ENCODE measurements at regions not wholly inside any gene's neighbourhood (a gene's known extent, or its start where the extent isn't known, plus 50 kb on each side); places are given as distances from the start of the nearest gene placed in this dataset.
"Not testable (repeated sequence)": the region's sequence is repeated elsewhere in the genome, so short reads cannot be mapped to it uniquely, and the experiment has no call there.

- Histone ChIP-seq H3K27ac (ENCODE audit: extremely low read depth, low read depth, low read length) (no peak overlapping the region), H3K4me3 (ENCODE audit: low read depth, low read length) (no peak overlapping the region), H3K36me3 (ENCODE audit: control insufficient read depth in 2 of 2, insufficient read depth in 1 of 2, low read length in 2 of 2) (no peaks in the 10 kb centered on the region), H3K9me3 (ENCODE audit: control insufficient read depth, insufficient read depth, low read depth, low read length) (no peaks in the 10 kb centered on the region), H3K4me1 (ENCODE audit: control insufficient read depth, insufficient read depth, low read length) (no peaks in the 10 kb centered on the region)
- CTCF ChIA-PET: no interaction called here
- TF ChIP-seq ZNF391 (tag by site-specific recombination; IDR thresholded peaks at IDR 0.05; ENCODE audit: borderline replicate concordance, low read depth) (no peak), ZNF747 (tag by site-specific recombination; IDR thresholded peaks at IDR 0.05) (no peak), ZNF239 (tag by site-specific recombination; IDR thresholded peaks at IDR 0.05) (no peak), ZNF404 (tag by site-specific recombination; IDR thresholded peaks at IDR 0.05) (no peak), CTCF (tag by site-specific recombination; IDR thresholded peaks at IDR 0.05) (no peak), HIC1 (tag by site-specific recombination; IDR thresholded peaks at IDR 0.05) (no peak), HOXA7 (CRISPR knock-in tag; IDR thresholded peaks at IDR 0.05; ENCODE audit: borderline replicate concordance) (no peak), KLF9 (tag by site-specific recombination; IDR thresholded peaks at IDR 0.05; ENCODE audit: low read depth) (no peak), ZNF132 (tag by site-specific recombination; IDR thresholded peaks at IDR 0.05; ENCODE audit: borderline replicate concordance) (no peak)
- POLR2A ChIA-PET: no interaction called here
These were observed 216.7 kb downstream of the TXNL1 start for GRCh38 chr18:56421647-56422046.

- POLR2A ChIA-PET: not testable (repeated sequence)
These were observed 217.5 kb downstream of the TXNL1 start for GRCh38 chr18:56420868-56421267.

GRCh38 chr18:56414357-56414756, 224.0 kb downstream of the TXNL1 start:
- no peak overlapping the region for H3K4me3 ChIP-seq (ENCODE audit: low read depth, low read length)
- H3K27ac ChIP-seq (ENCODE audit: extremely low read depth, low read depth, low read length): no peak overlapping the region
- POLR2A ChIA-PET: no interaction called here
- no peaks in the 10 kb centered on the region for H3K36me3 ChIP-seq (ENCODE audit: control insufficient read depth in 2 of 2, insufficient read depth in 1 of 2, low read length in 2 of 2)
- no peak for TF ChIP-seq ZNF561 (tag by site-specific recombination; IDR thresholded peaks at IDR 0.05; ENCODE audit: borderline replicate concordance)
- no peak for TF ChIP-seq ZNF776 (tag by site-specific recombination; IDR thresholded peaks at IDR 0.05; ENCODE audit: borderline replicate concordance)
- no peak for TF ChIP-seq ZNF530 (tag by site-specific recombination; IDR thresholded peaks at IDR 0.05; ENCODE audit: low read depth)
- no peak for TF ChIP-seq BCL11A (tag by site-specific recombination; IDR thresholded peaks at IDR 0.05; ENCODE audit: low read depth)
- TF ChIP-seq ZNF324 (tag by site-specific recombination; IDR thresholded peaks at IDR 0.05): no peak
- TF ChIP-seq ZNF2 (tag by site-specific recombination; IDR thresholded peaks at IDR 0.05): no peak
- CTCF ChIA-PET: no interaction called here
- no peaks in the 10 kb centered on the region for H3K9me3 ChIP-seq (ENCODE audit: control insufficient read depth, insufficient read depth, low read depth, low read length)
- no peaks in the 10 kb centered on the region for H3K4me1 ChIP-seq (ENCODE audit: control insufficient read depth, insufficient read depth, low read length)

More at GRCh38 chr18:56420868-56421267, 217.5 kb downstream of the TXNL1 start:
- CTCF ChIA-PET; H3K9me3 ChIP-seq (ENCODE audit: control insufficient read depth, insufficient read depth, low read depth, low read length); H3K4me3 ChIP-seq (ENCODE audit: low read depth, low read length); H3K36me3 ChIP-seq (ENCODE audit: control insufficient read depth in 2 of 2, insufficient read depth in 1 of 2, low read length in 2 of 2); H3K4me1 ChIP-seq (ENCODE audit: control insufficient read depth, insufficient read depth, low read length); H3K27ac ChIP-seq (ENCODE audit: extremely low read depth, low read depth, low read length): not testable (repeated sequence)

GRCh38 chr18:56413862-56414261, 224.5 kb downstream of the TXNL1 start:
- no peak overlapping the region for H3K27ac ChIP-seq (ENCODE audit: extremely low read depth, low read depth, low read length)
- no peaks in the 10 kb centered on the region for H3K36me3 ChIP-seq (ENCODE audit: control insufficient read depth in 2 of 2, insufficient read depth in 1 of 2, low read length in 2 of 2)
- POLR2A ChIA-PET: no interaction called here
- TF ChIP-seq ZNF768 (tag by site-specific recombination; IDR thresholded peaks at IDR 0.05): no peak
- no peak for TF ChIP-seq KLF7 (tag by site-specific recombination; IDR thresholded peaks at IDR 0.05; ENCODE audit: borderline replicate concordance)
- no peak for TF ChIP-seq ZNF501 (tag by site-specific recombination; IDR thresholded peaks at IDR 0.05)
- TF ChIP-seq ZBTB48 (tag by site-specific recombination; IDR thresholded peaks at IDR 0.05): no peak
- TF ChIP-seq PRDM6 (tag by site-specific recombination; IDR thresholded peaks at IDR 0.05): no peak
- TF ChIP-seq ZNF175 (tag by site-specific recombination; IDR thresholded peaks at IDR 0.05): no peak
- CTCF ChIA-PET: no interaction called here
- no peaks in the 10 kb centered on the region for H3K9me3 ChIP-seq (ENCODE audit: control insufficient read depth, insufficient read depth, low read depth, low read length)
- no peaks in the 10 kb centered on the region for H3K4me1 ChIP-seq (ENCODE audit: control insufficient read depth, insufficient read depth, low read length)
- H3K4me3 ChIP-seq (ENCODE audit: low read depth, low read length): no peak overlapping the region
